ENCODE measurements at regions not wholly inside any gene's neighbourhood (a gene's known extent, or its start where the extent isn't known, plus 50 kb on each side); places are given as distances from the start of the nearest gene placed in this dataset.

- TF ChIP-seq NCOA2 (CRISPR knock-in tag; IDR thresholded peaks at IDR 0.05) (no peak), ZFP41 (CRISPR knock-in tag; IDR thresholded peaks at IDR 0.05; ENCODE audit: borderline replicate concordance) (no peak), ZNF264 (CRISPR knock-in tag; IDR thresholded peaks at IDR 0.05) (no peak), ZNF331 (CRISPR knock-in tag; IDR thresholded peaks at IDR 0.05) (no peak), ZNF383 (CRISPR knock-in tag; IDR thresholded peaks at IDR 0.05; ENCODE audit: borderline replicate concordance) (no peak)
- TF ChIP-seq, protein P1, sequence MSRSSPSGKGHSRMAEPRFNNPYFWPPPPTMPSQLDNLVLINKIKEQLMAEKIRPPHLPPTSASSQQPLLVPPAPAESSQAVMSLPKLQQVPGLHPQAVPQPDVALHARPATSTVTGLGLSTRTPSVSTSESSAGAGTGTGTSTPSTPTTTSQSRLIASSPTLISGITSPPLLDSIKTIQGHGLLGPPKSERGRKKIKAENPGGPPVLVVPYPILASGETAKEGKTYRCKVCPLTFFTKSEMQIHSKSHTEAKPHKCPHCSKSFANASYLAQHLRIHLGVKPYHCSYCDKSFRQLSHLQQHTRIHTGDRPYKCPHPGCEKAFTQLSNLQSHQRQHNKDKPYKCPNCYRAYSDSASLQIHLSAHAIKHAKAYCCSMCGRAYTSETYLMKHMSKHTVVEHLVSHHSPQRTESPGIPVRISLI (CRISPR knock-in tag; IDR thresholded peaks at IDR 0.05; ENCODE audit: borderline replicate concordance), result peak; percentile 40; the same call in 1 of the 2 replicates
- TF ChIP-seq, protein P2, sequence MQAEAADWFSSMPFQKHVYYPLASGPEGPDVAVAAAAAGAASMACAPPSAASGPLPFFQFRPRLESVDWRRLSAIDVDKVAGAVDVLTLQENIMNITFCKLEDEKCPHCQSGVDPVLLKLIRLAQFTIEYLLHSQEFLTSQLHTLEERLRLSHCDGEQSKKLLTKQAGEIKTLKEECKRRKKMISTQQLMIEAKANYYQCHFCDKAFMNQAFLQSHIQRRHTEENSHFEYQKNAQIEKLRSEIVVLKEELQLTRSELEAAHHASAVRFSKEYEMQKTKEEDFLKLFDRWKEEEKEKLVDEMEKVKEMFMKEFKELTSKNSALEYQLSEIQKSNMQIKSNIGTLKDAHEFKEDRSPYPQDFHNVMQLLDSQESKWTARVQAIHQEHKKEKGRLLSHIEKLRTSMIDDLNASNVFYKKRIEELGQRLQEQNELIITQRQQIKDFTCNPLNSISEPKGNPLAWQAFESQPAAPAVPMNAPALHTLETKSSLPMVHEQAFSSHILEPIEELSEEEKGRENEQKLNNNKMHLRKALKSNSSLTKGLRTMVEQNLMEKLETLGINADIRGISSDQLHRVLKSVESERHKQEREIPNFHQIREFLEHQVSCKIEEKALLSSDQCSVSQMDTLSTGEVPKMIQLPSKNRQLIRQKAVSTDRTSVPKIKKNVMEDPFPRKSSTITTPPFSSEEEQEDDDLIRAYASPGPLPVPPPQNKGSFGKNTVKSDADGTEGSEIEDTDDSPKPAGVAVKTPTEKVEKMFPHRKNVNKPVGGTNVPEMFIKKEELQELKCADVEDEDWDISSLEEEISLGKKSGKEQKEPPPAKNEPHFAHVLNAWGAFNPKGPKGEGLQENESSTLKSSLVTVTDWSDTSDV (CRISPR knock-in tag; IDR thresholded peaks at IDR 0.05), result no peak
- TF ChIP-seq, protein P3, sequence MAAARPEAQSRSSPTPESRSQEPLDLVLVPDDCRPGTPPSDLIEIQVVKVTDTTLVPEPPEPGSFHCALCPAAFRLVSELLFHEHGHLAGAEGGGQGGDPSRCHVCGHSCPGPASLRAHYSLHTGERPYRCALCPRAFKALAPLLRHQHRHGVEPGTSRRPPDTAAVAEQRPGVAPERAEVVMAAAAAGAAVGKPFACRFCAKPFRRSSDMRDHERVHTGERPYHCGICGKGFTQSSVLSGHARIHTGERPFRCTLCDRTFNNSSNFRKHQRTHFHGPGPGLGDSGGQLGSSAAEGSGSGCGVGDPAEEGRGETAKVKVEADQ (CRISPR knock-in tag; IDR thresholded peaks at IDR 0.05; ENCODE audit: borderline replicate concordance), result no peak
- TF ChIP-seq, protein P4, sequence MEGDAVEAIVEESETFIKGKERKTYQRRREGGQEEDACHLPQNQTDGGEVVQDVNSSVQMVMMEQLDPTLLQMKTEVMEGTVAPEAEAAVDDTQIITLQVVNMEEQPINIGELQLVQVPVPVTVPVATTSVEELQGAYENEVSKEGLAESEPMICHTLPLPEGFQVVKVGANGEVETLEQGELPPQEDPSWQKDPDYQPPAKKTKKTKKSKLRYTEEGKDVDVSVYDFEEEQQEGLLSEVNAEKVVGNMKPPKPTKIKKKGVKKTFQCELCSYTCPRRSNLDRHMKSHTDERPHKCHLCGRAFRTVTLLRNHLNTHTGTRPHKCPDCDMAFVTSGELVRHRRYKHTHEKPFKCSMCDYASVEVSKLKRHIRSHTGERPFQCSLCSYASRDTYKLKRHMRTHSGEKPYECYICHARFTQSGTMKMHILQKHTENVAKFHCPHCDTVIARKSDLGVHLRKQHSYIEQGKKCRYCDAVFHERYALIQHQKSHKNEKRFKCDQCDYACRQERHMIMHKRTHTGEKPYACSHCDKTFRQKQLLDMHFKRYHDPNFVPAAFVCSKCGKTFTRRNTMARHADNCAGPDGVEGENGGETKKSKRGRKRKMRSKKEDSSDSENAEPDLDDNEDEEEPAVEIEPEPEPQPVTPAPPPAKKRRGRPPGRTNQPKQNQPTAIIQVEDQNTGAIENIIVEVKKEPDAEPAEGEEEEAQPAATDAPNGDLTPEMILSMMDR (CRISPR knock-in tag; IDR thresholded peaks at IDR 0.05), result 0 out of 2 replicates have a peak, but pooled peaks have one; percentile 3
These were observed 124.5 kb upstream of the ZFHX3 start (continued) for GRCh38 chr16:73172241-73172972.

Measured in HepG2 (cell line).